HCT116 (cell line): ENCODE measurements at regions not wholly inside any gene's neighbourhood (a gene's known extent, or its start where the extent isn't known, plus 50 kb on each side); places are given as distances from the start of the nearest gene placed in this dataset.

ENCODE experiments used
- ATAC-seq: fragments of 200-7000 bp; cut with Tn5 transposase; 2 replicates; pipeline ENCODE4 v1.9.1; 2020; ENCODE audit warnings: mild to moderate bottlenecking, moderate library complexity
- BruUV-seq: library from RNA; stranded (reverse); fragments of 400-500 nt; replicated peaks from 2 replicates; lab custom pipeline; 2021; lab: Mats Ljungman, UMichigan
- CTCF ChIA-PET: fragments of 300-600 bp; sonication (Branson Sonifier 250); formaldehyde crosslinking; loops from one replicate; lab custom pipeline; 2021; ENCODE audit warnings: antibody characterized with exemption; lab: Charles Lee
- POLR2A ChIA-PET: fragments of 300-600, 350-600 bp; sonication (Branson Sonifier 250); formaldehyde crosslinking; loops from one replicate; lab custom pipeline; 2021; ENCODE audit warnings: antibody characterized with exemption; lab: Charles Lee
- RAD21 ChIA-PET, 2 experiments: fragments of 300-600 bp; sonication (Branson Sonifier 250); formaldehyde crosslinking; loops; one replicate each; lab custom pipeline; 2023; ENCODE audit warnings: low total read pairs in 2 of 2; ENCODE audit not compliant: uncharacterized antibody in 2 of 2, unreplicated experiment in 2 of 2, low non-redundant PET in 1 of 2; lab: Charles Lee
- DNase-seq: peaks from one replicate; pipeline ENCODE4 v3.0.0-alpha.2; 2010; ENCODE audit warnings: low read depth, low spot score
- H2AFZ ChIP-seq: fragments of 200-600 bp; shearing (Covaris generic), sonication (generic); 2 replicates; pipeline ENCODE4 v1.6.1; 2017; ENCODE audit warnings: low read depth, mixed run types, mixed read lengths, antibody characterized with exemption, low read length; ENCODE audit not compliant: poor library complexity, severe bottlenecking
- H3K27ac ChIP-seq: 2 replicates; pipeline ENCODE4 v1.5.1; 2012; ENCODE audit warnings: low read depth, low read length
- H3K27me3 ChIP-seq: fragments of 200-600 bp; sonication (generic); 2 replicates; pipeline ENCODE4 v1.6.1; 2016; ENCODE audit warnings: mixed run types, low read length, mixed read lengths; ENCODE audit not compliant: insufficient read depth
- H3K36me3 ChIP-seq, 2 experiments: fragments of 200-500 bp in 1 of 2; fragments of 200-600 bp in 1 of 2; sonication (Bioruptor generic) in 1 of 2; sonication (generic) in 1 of 2; 2 replicates each; pipeline versions ENCODE4 v1.5.1 to v1.6.1; 2014 to 2016; ENCODE audit warnings: low read length in 2 of 2, inconsistent platforms in 1 of 2, mixed read lengths in 1 of 2, mixed run types in 1 of 2; ENCODE audit not compliant: insufficient read depth in 2 of 2, control insufficient read depth in 1 of 2
- H3K4me1 ChIP-seq, 2 experiments: fragments of 200-600 bp in 1 of 2; sonication (generic) in 1 of 2; 2 replicates each; pipeline versions ENCODE4 v1.5.1 to v1.6.1; 2012 to 2017; ENCODE audit warnings: low read length in 2 of 2, inconsistent platforms in 1 of 2, mild to moderate bottlenecking in 1 of 2, mixed read lengths in 1 of 2, mixed run types in 1 of 2, moderate library complexity in 1 of 2; ENCODE audit not compliant: insufficient read depth in 2 of 2, control insufficient read depth in 1 of 2
- H3K4me2 ChIP-seq: fragments of 200-600 bp; sonication (generic); 2 replicates; pipeline ENCODE4 v1.6.1; 2017; ENCODE audit warnings: mixed run types, low read length, mixed read lengths
- H3K4me3 ChIP-seq, 2 experiments: fragments of 200-600 bp in 1 of 2; sonication (generic) in 1 of 2; replicated peaks in 1 of 2; 2 replicates each; pipeline ENCODE4 v1.5.1; 2011 to 2016; ENCODE audit warnings: low read length in 2 of 2, control low read depth in 1 of 2, low read depth in 1 of 2, mild to moderate bottlenecking in 1 of 2, mixed read lengths in 1 of 2, mixed run types in 1 of 2
- H3K79me2 ChIP-seq: fragments of 200-600 bp; sonication (generic); 2 replicates; pipeline ENCODE4 v1.6.1; 2017; ENCODE audit warnings: mild to moderate bottlenecking, mixed run types, low read length, moderate library complexity, mixed read lengths; ENCODE audit not compliant: insufficient read depth
- H3K9ac ChIP-seq: fragments of 200-600 bp; sonication (generic); 2 replicates; pipeline ENCODE4 v1.6.1; 2016; ENCODE audit warnings: low read length, mixed read lengths
- H3K9me2 ChIP-seq: fragments of 200-600 bp; sonication (generic), shearing (Covaris generic); 2 replicates; pipeline ENCODE4 v1.6.1; 2017; ENCODE audit warnings: mixed run types, mild to moderate bottlenecking, moderate library complexity; ENCODE audit not compliant: insufficient read depth
- H3K9me3 ChIP-seq, 2 experiments: fragments of 200-500 bp in 1 of 2; fragments of 200-600 bp in 1 of 2; sonication (Bioruptor generic) in 1 of 2; sonication (generic) in 1 of 2; 2 replicates each; pipeline ENCODE4 v1.6.1; 2014 to 2017; ENCODE audit warnings: low read length in 2 of 2, mixed read lengths in 2 of 2, inconsistent platforms in 1 of 2, low read depth in 1 of 2, mild to moderate bottlenecking in 1 of 2, mixed run types in 1 of 2, moderate library complexity in 1 of 2; ENCODE audit not compliant: control insufficient read depth in 1 of 2, insufficient read depth in 1 of 2
- H4K20me1 ChIP-seq: fragments of 200-600 bp; sonication (generic), shearing (Covaris generic); 2 replicates; pipeline ENCODE4 v1.6.1; 2017; ENCODE audit warnings: mixed run types, mild to moderate bottlenecking, moderate library complexity; ENCODE audit not compliant: insufficient read depth
- ATF3 ChIP-seq: IDR thresholded peaks from 2 replicates; pipeline ENCODE4 v1.6.1; 2012
- CBX3 ChIP-seq: IDR thresholded peaks from 2 replicates; pipeline ENCODE4 v1.6.1; 2012; ENCODE audit warnings: low read depth
- EGR1 ChIP-seq: IDR thresholded peaks from 2 replicates; pipeline ENCODE4 v1.6.1; 2012; ENCODE audit warnings: low read depth
- REST ChIP-seq: IDR thresholded peaks from 2 replicates; pipeline ENCODE4 v1.6.1; 2012; ENCODE audit warnings: low read depth
- SP1 ChIP-seq: IDR thresholded peaks from 2 replicates; pipeline ENCODE4 v1.6.1; 2012; ENCODE audit warnings: low read depth
- intact Hi-C: fragments of 100-400 bp; cut with micrococcal nuclease; formaldehyde crosslinking; loops from 2 replicates; pipeline ENCODE4 v1.10.0; 2022
- TF ChIP-seq, protein P1 (sequence below), 3 experiments: fragments of 200-600 bp in 1 of 3; sonication (generic) in 1 of 3; IDR thresholded peaks in 2 of 3; conservative IDR thresholded peaks in 1 of 3; 2 replicates each; pipeline ENCODE4 v1.5.1; 2012 to 2017; ENCODE audit warnings: low read depth in 2 of 3, low read length in 2 of 3, antibody characterized with exemption in 1 of 3, borderline replicate concordance in 1 of 3, control low read depth in 1 of 3, mild to moderate bottlenecking in 1 of 3, mixed read lengths in 1 of 3, mixed run types in 1 of 3, moderate library complexity in 1 of 3; ENCODE audit not compliant: insufficient read depth in 1 of 3

DNA sequence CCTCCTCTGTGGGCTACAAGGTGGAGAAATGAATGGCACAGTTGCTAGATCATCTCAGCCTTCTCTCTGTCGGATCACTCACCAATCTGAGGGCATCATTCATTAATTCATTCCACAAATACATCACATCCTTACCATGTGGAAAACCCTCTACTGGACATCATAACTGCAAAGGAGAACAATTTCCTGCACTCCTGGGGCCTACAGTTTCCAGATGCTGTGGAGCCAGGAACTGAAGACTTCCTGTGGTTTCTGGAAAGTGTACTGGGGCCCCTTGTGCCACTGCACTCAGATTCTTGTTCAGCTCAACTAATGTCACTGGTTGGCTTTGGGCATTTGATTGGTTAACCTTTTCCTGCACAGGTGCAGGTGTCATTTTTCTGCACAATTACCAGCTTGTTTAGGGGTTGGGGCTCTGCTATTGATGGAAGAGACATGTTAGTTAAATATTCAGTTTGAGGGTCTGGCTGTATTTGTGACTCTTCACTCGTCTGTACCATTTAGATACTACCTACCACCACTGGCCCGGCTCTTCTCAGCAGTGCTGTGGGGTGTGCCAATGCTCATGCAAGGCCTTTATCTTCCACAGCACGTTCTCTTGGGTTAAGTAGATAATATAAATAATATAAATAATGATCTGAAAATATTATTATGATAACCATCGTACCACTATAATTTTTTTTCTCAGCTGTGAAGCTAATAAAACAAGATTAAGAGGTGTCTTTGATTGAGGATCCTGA, 427.3 kb downstream of the TSN start:
- H3K9me2 ChIP-seq = no peaks in the 10 kb centered on the region
- no peak for TF ChIP-seq EGR1
- TF ChIP-seq REST = no peak
- TF ChIP-seq SP1 = no peak
- TF ChIP-seq CBX3 = no peak
- TF ChIP-seq, protein P1, sequence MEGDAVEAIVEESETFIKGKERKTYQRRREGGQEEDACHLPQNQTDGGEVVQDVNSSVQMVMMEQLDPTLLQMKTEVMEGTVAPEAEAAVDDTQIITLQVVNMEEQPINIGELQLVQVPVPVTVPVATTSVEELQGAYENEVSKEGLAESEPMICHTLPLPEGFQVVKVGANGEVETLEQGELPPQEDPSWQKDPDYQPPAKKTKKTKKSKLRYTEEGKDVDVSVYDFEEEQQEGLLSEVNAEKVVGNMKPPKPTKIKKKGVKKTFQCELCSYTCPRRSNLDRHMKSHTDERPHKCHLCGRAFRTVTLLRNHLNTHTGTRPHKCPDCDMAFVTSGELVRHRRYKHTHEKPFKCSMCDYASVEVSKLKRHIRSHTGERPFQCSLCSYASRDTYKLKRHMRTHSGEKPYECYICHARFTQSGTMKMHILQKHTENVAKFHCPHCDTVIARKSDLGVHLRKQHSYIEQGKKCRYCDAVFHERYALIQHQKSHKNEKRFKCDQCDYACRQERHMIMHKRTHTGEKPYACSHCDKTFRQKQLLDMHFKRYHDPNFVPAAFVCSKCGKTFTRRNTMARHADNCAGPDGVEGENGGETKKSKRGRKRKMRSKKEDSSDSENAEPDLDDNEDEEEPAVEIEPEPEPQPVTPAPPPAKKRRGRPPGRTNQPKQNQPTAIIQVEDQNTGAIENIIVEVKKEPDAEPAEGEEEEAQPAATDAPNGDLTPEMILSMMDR (IDR thresholded peaks at IDR 0.05 in 2 of 3, conservative IDR thresholded peaks at IDR 0.05 in 1 of 3; ENCODE audit: borderline replicate concordance in 1 of 3, insufficient read depth in 1 of 3, low read depth in 2 of 3, low read length in 2 of 3) = no peak
- TF ChIP-seq ATF3 = no peak
- no TSS peak for BruUV-seq
- H3K9ac ChIP-seq = no peak overlapping the region
- H3K79me2 ChIP-seq = no peaks in the 10 kb centered on the region
- H3K27me3 ChIP-seq = no peaks in the 10 kb centered on the region; the same call in 1 of the 2 replicates
- intact Hi-C loops = no loop called here
- no peak overlapping the region for H3K4me3 ChIP-seq
- no peak overlapping the region for H3K27ac ChIP-seq
- no peaks in the 10 kb centered on the region for H3K4me1 ChIP-seq
- POLR2A ChIA-PET = no interaction called here
- RAD21 ChIA-PET = no interaction called here
- no peak overlapping the region for H2AFZ ChIP-seq
- no peak overlapping the region for H3K4me2 ChIP-seq
- CTCF ChIA-PET = no interaction called here
- ATAC-seq = no peak
- no peaks in the 10 kb centered on the region for H4K20me1 ChIP-seq
- no peaks in the 10 kb centered on the region for H3K9me3 ChIP-seq
- no peaks in the 10 kb centered on the region for H3K36me3 ChIP-seq
- no peak for DNase-seq
